GM12872 (cell line): ENCODE measurements at regions not wholly inside any gene's neighbourhood (a gene's known extent, or its start where the extent isn't known, plus 50 kb on each side); places are given as distances from the start of the nearest gene placed in this dataset.

Source experiments
- CTCF ChIP-seq: IDR thresholded peaks from 3 replicates; pipeline ENCODE4 v1.5.1; 2011; ENCODE audit warnings: low read depth, mild to moderate bottlenecking, low read length, moderate library complexity; ENCODE audit not compliant: insufficient read depth

GRCh38 chr20:52500157-52500556, 308.6 kb upstream of the ZFP64 start:
- no peak for TF ChIP-seq CTCF

GRCh38 chr20:52497731-52498130, 306.2 kb upstream of the ZFP64 start:
- TF ChIP-seq CTCF = no peak

GRCh38 chr20:52496191-52496590, 304.6 kb upstream of the ZFP64 start:
- TF ChIP-seq CTCF = no peak

GRCh38 chr20:52494244-52494643, 302.7 kb upstream of the ZFP64 start:
- TF ChIP-seq CTCF = no peak

- no peak for TF ChIP-seq CTCF
These were observed 301.7 kb upstream of the ZFP64 start for GRCh38 chr20:52493171-52493721.

GRCh38 chr20:52490711-52491430, 299.3 kb upstream of the ZFP64 start:
- TF ChIP-seq CTCF = no peak

- TF ChIP-seq CTCF = no peak
These were observed 292.9 kb upstream of the ZFP64 start for GRCh38 chr20:52484438-52484837.
